Natural killer cell (primary cell): ENCODE measurements at regions not wholly inside any gene's neighbourhood (a gene's known extent, or its start where the extent isn't known, plus 50 kb on each side); places are given as distances from the start of the nearest gene placed in this dataset.
"Not testable (repeated sequence)": the region's sequence is repeated elsewhere in the genome, so short reads cannot be mapped to it uniquely, and the experiment has no call there.

Source experiments
- ATAC-seq, 3 donors: fragments of 150-1000 bp in 2 of 3; fragments of 200-7000 bp in 1 of 3; cut with Tn5 transposase; 1 replicate in 1 of 3; 2 replicates in 2 of 3; pipeline ENCODE4 v1.10.0; 2021; ENCODE audit warnings: mild to moderate bottlenecking in 2 of 3, moderate library complexity in 2 of 3
- DNase-seq, 2 donors: peaks; one replicate each; pipeline versions ENCODE4 v3.0.0 to v3.0.0-alpha.2; 2013 to 2021; ENCODE audit warnings: mixed read lengths in 1 of 2
- H3K27ac ChIP-seq: one replicate; pipeline ENCODE4 v1.5.1; 2013; ENCODE audit warnings: mild to moderate bottlenecking, low read length
- H3K27me3 ChIP-seq: one replicate; pipeline ENCODE4 v1.6.1; 2013; ENCODE audit warnings: low read length; ENCODE audit not compliant: control insufficient read depth, insufficient read depth
- H3K36me3 ChIP-seq: one replicate; pipeline ENCODE4 v1.6.1; 2013; ENCODE audit warnings: low read length; ENCODE audit not compliant: control insufficient read depth, insufficient read depth
- H3K4me1 ChIP-seq: one replicate; pipeline ENCODE4 v1.6.1; 2013; ENCODE audit warnings: low read length; ENCODE audit not compliant: control insufficient read depth, insufficient read depth
- H3K4me3 ChIP-seq: one replicate; pipeline ENCODE4 v1.5.1; 2013; ENCODE audit warnings: low read length
- H3K9me3 ChIP-seq: one replicate; pipeline ENCODE4 v1.6.1; 2013; ENCODE audit warnings: low read length; ENCODE audit not compliant: control insufficient read depth, insufficient read depth
- H3K27ac Mint-ChIP-seq, 2 donors: one replicate each; pipeline ENCODE4 v1.8.0; 2022; ENCODE audit warnings: mild to moderate bottlenecking in 2 of 2, mixed read lengths in 2 of 2, moderate library complexity in 1 of 2
- H3K27me3 Mint-ChIP-seq, 2 donors: one replicate each; pipeline ENCODE4 v1.8.0; 2022; ENCODE audit warnings: low read depth in 2 of 2, mixed read lengths in 2 of 2
- H3K36me3 Mint-ChIP-seq: one replicate; pipeline ENCODE4 v1.8.0; 2022; ENCODE audit warnings: mixed read lengths
- H3K4me1 Mint-ChIP-seq, 2 donors: one replicate each; pipeline ENCODE4 v1.8.0; 2022; ENCODE audit warnings: mixed read lengths in 2 of 2
- H3K4me3 Mint-ChIP-seq: one replicate; pipeline ENCODE4 v1.8.0; 2022; ENCODE audit warnings: mild to moderate bottlenecking, moderate library complexity, mixed read lengths
- H3K9me3 Mint-ChIP-seq, 2 donors: one replicate each; pipeline ENCODE4 v1.8.0; 2022; ENCODE audit warnings: mixed read lengths in 2 of 2
- CTCF ChIP-seq: fragments of 200-600 bp; IDR thresholded peaks from one replicate; pipeline ENCODE4 v1.8.0; 2022; ENCODE audit warnings: antibody characterized with exemption
- WGBS: methylation state at CpG from one replicate; pipeline ENCODE4 v1.1.7; 2013; ENCODE audit warnings: missing lambda C conversion rate; ENCODE audit not compliant: insufficient coverage; 5-methylcytosine and 5-hydroxymethylcytosine counted together
- intact Hi-C: fragments of 100-400 bp; cut with micrococcal nuclease; formaldehyde crosslinking; loops from one replicate; pipeline ENCODE4 v1.14.2; 2022

- no peak overlapping the region for H3K27ac Mint-ChIP-seq
- no peak for DNase-seq
- 91% methylated on average over 1 of the region's 3 CpGs for WGBS
- Histone ChIP-seq H3K27ac (no peak overlapping the region), H3K27me3 (no peaks in the 10 kb centered on the region), H3K36me3 (no peaks in the 10 kb centered on the region), H3K4me1 (no peaks in the 10 kb centered on the region), H3K4me3 (no peak overlapping the region), H3K9me3 (no peaks in the 10 kb centered on the region)
- peaks cover 2 to 7% of the 10 kb centered on the region in 2 donors for H3K9me3 Mint-ChIP-seq
- no peak for ATAC-seq
- H3K4me1 Mint-ChIP-seq, result no peaks in the 10 kb centered on the region
- intact Hi-C loops, result no loop called here
- H3K27me3 Mint-ChIP-seq, result no peaks in the 10 kb centered on the region
- no peak overlapping the region for H3K4me3 Mint-ChIP-seq
- no peak for TF ChIP-seq CTCF
- H3K36me3 Mint-ChIP-seq, result no peaks in the 10 kb centered on the region
Observed at GRCh38 chr10:109215291-109216075, 707.8 kb downstream of the XPNPEP1 start.

DNA sequence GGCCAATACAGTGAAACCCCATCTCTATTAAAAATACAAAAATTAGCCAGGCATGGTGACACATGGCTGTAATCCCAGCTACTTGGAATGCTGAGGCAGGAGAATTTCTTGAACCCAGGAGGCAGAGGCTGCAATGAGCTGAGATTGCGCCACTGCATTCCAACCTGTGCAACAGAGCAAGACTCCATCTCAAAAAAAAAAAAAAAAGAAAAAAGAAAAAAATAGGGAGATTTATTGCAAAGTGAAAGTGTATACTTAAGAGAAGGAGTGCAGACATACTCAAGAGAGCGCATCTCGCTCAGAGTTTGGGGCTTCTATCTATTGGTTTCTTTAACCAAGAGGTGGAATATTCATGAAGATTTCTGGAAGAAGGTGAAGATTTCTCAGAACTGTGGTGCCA is 708.4 kb downstream of the XPNPEP1 start:
- H3K4me3 ChIP-seq, H3K27me3 Mint-ChIP-seq, intact Hi-C loops, H3K36me3 Mint-ChIP-seq, H3K27ac ChIP-seq, H3K4me1 ChIP-seq, DNase-seq, H3K27me3 ChIP-seq, H3K9me3 Mint-ChIP-seq, H3K9me3 ChIP-seq, ATAC-seq, H3K4me1 Mint-ChIP-seq, H3K27ac Mint-ChIP-seq, H3K36me3 ChIP-seq, H3K4me3 Mint-ChIP-seq: not testable (repeated sequence)
- 100% methylated on average over 2 of the region's 3 CpGs for WGBS

- H3K4me1 ChIP-seq, result no peaks in the 10 kb centered on the region
- ATAC-seq (no peak), DNase-seq (no peak)
- no peaks in the 10 kb centered on the region for H3K27me3 ChIP-seq
- Mint-ChIP-seq H3K27ac (no peak overlapping the region), H3K27me3 (no peaks in the 10 kb centered on the region), H3K4me3 (no peak overlapping the region), H3K9me3 (peaks cover 0 to 9% of the 10 kb centered on the region in 2 donors), H3K4me1 (no peaks in the 10 kb centered on the region), H3K36me3 (no peaks in the 10 kb centered on the region)
- 69% methylated on average over 1 of the region's 1 CpG for WGBS
- intact Hi-C loops, result no loop called here
- H3K9me3 ChIP-seq, result no peaks in the 10 kb centered on the region
- H3K27ac ChIP-seq, result no peak overlapping the region
- no peak overlapping the region for H3K4me3 ChIP-seq
- no peaks in the 10 kb centered on the region for H3K36me3 ChIP-seq
- TF ChIP-seq CTCF, result no peak
Observed at GRCh38 chr10:109207361-109207760, 716.0 kb downstream of the XPNPEP1 start.

DNA sequence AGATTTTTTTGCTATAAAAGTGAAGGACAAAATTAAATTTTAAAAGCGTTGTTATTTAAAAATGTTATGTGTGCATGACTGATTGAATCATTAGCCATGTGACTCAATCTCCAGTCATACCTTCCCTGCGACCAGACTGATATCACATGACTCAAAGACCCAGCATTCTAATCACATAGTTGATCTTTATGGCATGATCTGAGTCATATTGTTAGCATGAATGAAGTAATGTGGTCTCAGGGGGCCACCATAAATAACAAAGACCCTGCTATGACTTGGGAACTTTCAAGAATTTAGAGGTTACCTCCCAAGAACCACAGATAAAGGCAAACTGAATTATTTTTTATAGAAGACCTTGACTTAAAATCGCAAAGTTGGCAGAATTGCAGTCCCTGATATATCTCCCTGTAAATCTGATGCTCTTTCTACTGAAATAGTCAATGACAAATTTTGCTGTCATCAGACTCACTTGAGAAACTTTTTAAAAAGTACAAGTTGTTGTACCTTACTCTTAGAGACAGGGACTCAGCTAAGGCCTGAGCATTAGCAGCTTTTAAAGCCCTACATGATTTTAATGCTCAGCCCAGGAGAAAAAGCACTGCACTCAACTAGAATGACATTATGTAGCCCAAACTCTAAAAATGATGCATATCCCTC is 717.3 kb downstream of the XPNPEP1 start:
- Histone ChIP-seq H3K9me3 (no peaks in the 10 kb centered on the region), H3K27me3 (no peaks in the 10 kb centered on the region), H3K36me3 (no peaks in the 10 kb centered on the region), H3K4me1 (no peaks in the 10 kb centered on the region), H3K4me3 (no peak overlapping the region), H3K27ac (no peak overlapping the region)
- ATAC-seq (no peak), DNase-seq (no peak)
- H3K27me3 Mint-ChIP-seq, result no peaks in the 10 kb centered on the region
- no peak overlapping the region for H3K27ac Mint-ChIP-seq
- no peak overlapping the region for H3K4me3 Mint-ChIP-seq
- H3K36me3 Mint-ChIP-seq, result no peaks in the 10 kb centered on the region
- 91% methylated on average over 2 of the region's 3 CpGs for WGBS
- intact Hi-C loops, result no loop called here
- TF ChIP-seq CTCF, result no peak
- H3K4me1 Mint-ChIP-seq, result no peaks in the 10 kb centered on the region
- H3K9me3 Mint-ChIP-seq, result peaks cover 0 to 9% of the 10 kb centered on the region in 2 donors
